ENCODE measurements at regions not wholly inside any gene's neighbourhood (a gene's known extent, or its start where the extent isn't known, plus 50 kb on each side); places are given as distances from the start of the nearest gene placed in this dataset.

GRCh38 chr7:25559581-25560367, 331.5 kb upstream of the NPVF start:
- DNase-seq: no peak

- no peak for DNase-seq
These were observed 334.4 kb upstream of the NPVF start for GRCh38 chr7:25562673-25563182.

DNA sequence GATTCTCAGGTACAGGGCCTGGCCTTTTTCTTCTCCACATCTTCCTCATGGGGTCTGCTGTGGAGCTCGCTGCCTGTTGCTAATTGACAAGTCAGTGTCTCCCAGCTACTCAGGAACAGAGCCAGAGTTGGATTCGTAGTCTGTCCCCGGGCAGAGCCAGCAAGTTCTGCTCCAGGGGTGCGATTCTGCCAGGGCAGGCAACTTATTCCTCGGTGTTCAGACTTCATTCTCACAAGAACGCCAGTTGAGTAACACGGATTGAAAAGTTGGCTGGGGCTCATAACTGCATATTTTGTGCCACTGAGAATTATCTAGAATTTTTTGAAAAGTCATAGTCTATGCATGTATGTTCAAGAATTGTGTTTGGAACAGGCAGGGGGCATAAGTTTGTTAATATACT, 336.7 kb upstream of the NPVF start:
- DNase-seq: no peak

GRCh38 chr7:25565949-25566348, 337.7 kb upstream of the NPVF start:
- peak in 1 of 2 experiments; percentile 39 for DNase-seq

GRCh38 chr7:25567430-25567829, 339.1 kb upstream of the NPVF start:
- DNase-seq: no peak

DNA sequence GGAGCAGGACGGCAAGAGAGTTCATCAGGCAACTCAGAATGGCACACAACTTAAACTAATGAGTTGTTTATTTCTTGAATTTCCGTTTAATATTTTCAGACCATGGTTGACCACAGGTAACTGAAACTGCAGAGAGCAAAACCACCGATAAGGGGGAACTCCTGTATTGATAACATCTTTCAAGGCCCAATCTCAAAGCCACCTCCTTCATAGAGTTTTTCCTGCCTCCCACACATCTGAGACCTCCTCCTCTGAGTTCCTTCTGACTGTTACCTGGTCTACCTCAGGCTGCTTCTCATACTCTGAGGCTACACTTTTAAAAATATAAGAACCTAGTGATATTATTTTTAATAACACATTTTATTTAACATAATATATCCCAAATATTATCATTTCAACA, 341.5 kb upstream of the NPVF start:
- no peak for DNase-seq

DNA sequence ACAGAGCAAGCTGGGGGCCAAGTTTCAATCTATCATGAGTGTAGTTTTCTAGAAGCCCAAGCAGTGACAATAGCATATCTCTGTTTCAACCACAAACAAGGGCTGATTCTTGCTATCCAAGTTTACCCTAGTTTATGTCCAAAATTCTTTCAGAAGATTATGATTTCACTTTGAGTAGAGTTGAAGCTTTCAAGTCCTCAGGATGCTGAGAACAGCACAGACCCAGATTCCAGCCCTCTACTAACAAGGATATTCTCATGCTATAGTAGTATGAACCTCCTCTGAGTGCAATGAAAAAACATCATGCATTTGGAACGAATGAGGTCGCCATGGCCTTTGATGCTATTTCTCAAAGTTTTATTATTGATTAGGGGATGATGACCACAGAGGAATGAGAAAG, 344.1 kb upstream of the NPVF start:
- DNase-seq: no peak

GRCh38 chr7:25574828-25575227, 346.5 kb upstream of the NPVF start:
- DNase-seq: no peak

GRCh38 chr7:25575634-25576033, 347.3 kb upstream of the NPVF start:
- no peak for DNase-seq

DNA sequence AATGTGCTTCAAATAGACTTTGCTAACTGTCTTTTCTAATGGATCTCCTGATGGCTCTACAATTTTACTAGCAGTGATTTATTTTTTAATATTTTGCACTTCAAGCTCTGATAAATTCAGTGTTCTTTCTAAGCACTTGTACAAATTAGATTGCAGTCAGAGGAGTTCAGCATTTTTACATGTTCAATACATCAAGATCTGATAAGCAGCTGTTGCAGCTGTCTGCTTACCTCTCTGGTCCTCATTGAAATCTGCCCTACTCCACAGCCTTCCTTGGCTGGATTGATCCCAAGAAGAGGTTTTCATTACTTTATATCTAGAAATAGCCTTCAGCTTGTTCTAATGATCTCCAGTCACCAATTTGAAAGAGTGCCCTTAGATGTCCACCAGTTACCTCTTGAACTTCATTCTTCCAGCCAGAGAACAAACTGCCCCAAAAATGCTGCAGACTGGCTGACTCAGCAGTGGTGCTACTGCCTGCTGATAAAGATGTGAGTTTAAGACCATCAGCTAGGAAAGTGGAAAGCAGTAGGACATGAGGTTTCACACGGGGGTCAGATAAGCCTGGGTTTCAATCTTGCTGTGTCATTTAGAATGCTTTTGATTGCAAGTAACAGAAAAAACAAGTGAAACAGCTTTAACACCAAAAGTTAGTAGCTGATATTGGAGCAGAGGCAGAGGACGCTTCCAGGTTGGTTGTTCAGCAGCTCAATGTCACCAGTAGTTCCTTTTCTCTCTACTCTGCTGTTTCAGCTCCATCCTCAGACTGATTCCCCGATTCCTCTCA, 350.9 kb upstream of the NPVF start:
- DNase-seq: no peak

DNA sequence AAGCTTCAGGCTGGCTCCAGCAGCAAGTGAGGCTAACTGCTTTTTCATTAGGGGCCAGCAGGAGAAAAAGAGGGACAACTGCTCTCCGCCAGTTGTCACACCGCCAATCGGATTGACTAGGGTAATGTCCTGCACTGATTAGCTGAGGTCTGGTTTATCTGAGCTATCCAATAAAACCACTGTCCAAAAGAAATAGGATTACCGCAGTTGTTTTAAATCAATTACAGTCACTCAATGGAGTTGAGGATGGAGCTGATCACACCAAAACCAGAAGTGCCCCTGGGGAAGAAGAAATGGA, 351.4 kb upstream of the NPVF start:
- DNase-seq: no peak

- no peak for DNase-seq
These were observed 351.9 kb upstream of the NPVF start for GRCh38 chr7:25580141-25580540.

- DNase-seq: no peak
These were observed 355.3 kb upstream of the NPVF start for GRCh38 chr7:25583621-25584020.

GRCh38 chr7:25584112-25584938, 356.0 kb upstream of the NPVF start:
- no peak for DNase-seq

- DNase-seq: no peak
These were observed 358.2 kb upstream of the NPVF start for GRCh38 chr7:25586513-25586912.

DNA sequence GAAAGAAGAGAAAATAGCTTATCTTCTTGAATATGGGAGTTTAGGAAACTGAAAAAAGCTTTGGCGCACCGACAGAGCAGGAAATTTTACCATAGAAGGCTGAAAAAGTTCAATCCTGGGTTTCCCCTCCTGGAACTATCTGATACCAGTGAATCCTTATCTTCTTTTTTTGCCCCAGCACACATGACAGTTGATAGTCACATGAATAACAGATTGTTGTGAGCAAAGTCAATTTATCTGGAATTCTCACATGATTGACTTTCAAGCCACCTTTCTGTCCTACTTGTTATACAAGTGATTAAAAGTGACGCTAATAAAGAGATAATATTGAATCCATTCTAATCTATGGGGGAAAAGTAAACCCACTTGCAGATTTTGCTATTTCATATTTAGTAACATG, 365.8 kb upstream of the NPVF start:
- DNase-seq: no peak

- DNase-seq: no peak
These were observed 366.4 kb upstream of the NPVF start for GRCh38 chr7:25594728-25595127.

DNA sequence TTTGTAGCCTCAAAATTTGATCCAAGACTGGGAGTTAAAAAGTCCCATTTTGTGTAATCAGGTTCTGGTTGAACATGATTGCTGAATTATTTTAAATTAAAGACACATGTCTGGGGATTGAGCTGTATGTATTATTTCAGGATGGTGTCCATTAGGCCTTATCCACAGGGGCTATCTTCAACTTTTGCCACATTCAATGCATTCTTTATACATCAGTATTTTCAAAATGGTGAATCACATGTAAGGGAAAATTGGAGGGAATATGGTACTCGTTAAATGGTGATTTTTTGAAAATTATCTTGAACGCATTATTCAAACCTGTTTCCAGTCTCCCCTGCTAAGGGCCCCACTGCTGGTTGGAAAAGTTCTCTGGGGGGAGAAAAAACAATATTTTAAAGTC, 367.7 kb upstream of the NPVF start:
- DNase-seq: no peak

DNA sequence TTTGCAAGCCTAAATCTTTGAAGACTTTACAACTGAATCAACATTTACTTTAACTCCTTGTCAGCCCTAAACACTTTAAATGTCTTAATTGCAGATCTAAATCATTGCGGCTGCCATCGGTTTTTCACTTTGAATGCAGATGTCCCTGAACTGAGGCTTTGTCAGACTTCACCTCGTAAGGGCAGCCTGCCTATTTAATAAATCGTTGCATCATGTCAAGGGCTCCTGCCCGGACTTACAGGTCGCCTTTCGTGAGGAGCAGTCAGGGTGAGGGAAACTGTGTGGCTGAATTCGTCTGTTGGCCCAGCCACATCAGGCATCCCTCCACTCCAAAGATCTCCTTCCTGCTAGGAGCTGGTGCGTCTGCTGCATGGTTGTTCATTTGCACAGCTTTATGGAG, 368.2 kb upstream of the NPVF start:
- DNase-seq: no peak

DNA sequence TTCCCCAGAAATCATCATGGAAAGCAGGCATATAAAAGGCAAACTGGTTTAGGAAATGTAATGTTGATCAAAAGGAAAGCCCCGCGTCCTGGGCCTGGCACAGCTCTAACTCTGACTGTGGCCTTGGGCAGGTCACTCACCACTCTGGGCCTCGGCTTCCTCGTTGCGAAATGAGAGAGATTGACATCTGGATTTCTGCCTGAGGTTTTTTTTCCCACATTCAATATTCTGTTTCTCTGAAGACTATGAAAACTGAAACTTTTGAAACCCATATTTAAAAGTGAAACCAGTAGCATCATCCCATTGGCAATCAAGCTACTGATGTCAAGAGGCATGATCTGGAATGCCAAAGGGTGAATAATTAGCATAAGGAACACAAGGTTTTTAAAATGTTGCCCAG, 369.7 kb upstream of the NPVF start:
- DNase-seq: no peak

DNA sequence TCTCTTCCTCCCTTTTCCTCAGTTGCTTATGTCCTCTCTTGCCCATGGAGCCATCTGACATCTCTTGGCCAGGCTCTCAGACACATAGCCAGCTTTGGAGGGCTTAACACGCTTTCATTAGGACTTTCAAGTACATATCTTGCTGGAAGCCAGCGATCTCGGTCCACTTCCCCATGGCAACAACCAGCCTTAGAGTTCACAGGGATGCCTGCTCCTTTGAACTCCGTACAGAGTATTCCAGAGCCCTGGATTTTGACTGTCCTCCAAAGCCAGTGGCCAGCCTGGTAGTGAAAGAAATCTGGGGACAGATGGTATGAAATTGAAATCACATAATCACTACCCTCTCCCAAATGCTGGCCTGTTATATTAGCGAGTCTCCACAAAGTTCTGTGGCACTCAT, 370.5 kb upstream of the NPVF start:
- DNase-seq: no peak

DNA sequence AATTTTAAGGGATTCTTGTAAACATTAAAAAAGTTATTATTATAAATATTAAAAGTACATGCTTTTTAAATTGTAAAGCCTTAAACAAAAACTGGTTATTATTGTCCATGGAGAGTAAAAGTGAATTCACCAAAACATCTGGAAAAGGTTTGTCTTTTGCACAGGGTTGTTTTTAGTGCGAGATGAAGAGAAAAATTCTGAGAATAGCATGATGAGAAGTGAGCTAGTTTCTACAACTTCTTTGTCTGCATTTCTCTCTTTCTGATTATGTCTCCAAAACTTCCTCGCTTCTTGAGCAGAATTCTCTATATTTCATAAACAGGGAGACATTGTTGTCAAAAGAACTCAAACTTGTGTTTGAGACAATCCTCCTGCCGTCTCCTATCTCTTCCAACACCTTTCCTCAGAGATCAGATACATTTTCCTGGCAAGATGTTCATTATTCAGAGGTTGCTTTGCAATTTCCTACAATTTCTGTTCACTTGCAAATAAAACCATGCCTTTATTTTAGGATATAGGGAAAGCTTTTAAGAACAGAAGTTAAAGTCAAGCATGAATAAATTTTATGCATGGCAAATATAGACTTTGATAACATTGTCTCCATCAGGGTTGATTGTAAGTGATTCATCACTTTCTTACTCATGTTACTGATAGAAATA, 372.1 kb upstream of the NPVF start:
- DNase-seq: no peak
